HG03432 (cell line): ENCODE measurements at regions not wholly inside any gene's neighbourhood (a gene's known extent, or its start where the extent isn't known, plus 50 kb on each side); places are given as distances from the start of the nearest gene placed in this dataset.

ENCODE experiments used
- ATAC-seq: cut with Tn5 transposase; IDR thresholded peaks from one replicate; pipeline ENCODE4 v1.9.1; 2021; ENCODE audit warnings: mild to moderate bottlenecking, moderate library complexity; ENCODE audit not compliant: unreplicated experiment

GRCh38 chr5:54370982-54371381 is 60.6 kb upstream of the ARL15 start:
- ATAC-seq = no peak

DNA sequence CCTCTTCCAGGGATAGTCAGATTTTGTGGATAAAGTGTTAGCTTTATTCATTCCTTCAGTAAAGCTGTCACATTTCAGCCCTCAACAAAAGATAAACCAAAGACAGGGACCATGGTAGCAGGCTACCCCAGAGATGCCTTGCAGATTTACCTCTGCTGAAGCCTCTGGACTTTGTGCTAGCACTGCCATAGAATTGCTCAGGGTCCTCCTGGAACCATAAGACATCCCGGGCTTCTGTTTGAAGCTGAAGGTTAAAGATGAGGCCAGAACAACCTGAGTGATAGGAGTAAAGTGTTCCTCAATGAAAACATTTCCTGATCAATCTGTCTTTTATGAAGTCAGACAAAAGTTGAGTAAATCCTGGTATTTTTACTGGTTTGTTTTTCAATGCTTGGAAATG is 57.5 kb upstream of the ARL15 start:
- no peak for ATAC-seq

- ATAC-seq = no peak
Measured at GRCh38 chr5:54366707-54367106, 56.3 kb upstream of the ARL15 start.

- ATAC-seq = no peak
Measured at GRCh38 chr5:54363669-54364068, 53.3 kb upstream of the ARL15 start.

DNA sequence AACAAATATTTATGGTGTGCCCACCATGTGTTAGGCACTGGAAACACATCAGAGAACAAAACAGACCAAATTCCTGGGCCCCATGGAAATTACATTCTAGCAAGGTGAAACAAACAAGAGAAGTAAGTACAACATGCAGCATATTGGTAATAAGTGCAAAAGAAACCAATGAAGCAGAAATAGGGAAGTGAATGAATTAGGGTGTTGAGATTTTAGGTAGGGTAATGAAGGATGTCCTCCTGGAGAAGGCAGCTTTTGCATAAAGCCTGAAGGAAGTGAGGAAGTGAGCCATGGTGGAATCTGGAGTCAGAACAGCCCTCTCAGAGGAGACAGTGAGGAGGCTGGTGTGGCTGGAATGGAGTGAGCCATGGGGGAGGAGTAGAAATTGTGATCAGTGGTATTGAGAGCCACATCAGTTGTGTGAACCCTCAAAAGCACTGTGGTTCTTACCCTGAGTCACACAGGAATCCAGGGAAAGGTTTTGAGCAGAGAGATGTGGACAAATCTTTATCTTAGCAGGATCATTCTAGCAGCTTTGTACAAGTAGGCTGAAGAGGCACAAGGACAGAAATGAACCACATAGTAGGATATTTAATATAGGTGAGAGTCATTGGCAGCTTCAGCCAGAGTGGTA is 52.7 kb upstream of the ARL15 start:
- no peak for ATAC-seq

DNA sequence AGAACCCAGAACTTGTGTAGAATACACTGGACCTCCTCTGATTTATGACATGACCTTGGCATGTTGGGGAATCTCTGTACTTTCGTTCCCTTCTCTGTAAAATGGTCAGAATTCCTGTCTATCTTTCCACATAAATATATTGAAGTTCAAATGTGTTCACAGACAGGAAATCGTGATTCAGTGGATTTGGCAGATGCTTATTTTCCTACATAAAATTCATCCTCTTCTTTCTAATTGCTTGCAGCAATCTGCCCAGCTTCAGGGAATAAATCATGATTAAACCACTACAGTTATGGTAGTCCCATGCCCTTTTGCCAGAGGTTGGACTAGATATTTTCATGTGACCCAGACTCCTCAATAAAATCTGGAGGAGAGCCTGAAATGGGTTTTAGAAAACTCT is 52.1 kb upstream of the ARL15 start:
- ATAC-seq = no peak

GRCh38 chr5:54361691-54362411 is 51.5 kb upstream of the ARL15 start:
- no peak for ATAC-seq

DNA sequence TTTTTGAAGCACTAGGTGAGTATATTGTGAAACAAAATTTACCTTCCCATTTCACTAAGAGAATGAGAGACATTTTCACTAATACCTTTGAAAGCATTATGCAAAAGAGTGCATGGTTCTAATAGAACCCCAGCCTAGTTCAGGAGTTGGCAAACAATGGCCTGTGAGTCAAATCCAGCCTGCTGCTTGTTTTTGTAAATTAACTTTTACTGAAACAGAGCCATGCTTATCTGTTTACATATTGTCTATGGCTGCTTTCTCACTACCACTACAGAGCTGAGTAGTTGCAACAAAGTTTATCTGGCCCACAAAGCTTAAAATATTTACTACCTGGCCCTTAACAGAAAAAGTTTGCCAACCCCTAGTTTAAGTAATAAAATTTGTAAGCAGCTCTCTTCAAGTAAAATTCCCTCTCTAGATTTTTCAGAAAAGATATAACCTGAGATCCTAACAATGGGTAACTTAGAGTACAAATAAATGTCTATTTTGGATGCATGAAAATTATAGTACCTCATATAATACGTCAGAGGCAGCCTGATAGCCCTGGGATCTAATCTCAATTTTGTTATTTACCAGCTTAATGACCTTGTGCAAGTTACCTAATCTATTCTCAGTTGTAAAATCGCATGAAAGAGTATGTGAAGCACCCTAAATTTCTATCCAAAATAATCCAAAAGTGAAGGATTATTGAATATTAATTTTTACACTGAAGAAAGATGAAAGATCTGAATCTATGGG is 50.7 kb upstream of the ARL15 start:
- ATAC-seq = no peak
